Left ventricle myocardium superior (tissue), 1 donor: ENCODE measurements at regions not wholly inside any gene's neighbourhood (a gene's known extent, or its start where the extent isn't known, plus 50 kb on each side); places are given as distances from the start of the nearest gene placed in this dataset.

ENCODE experiments used
- ATAC-seq: fragments of 200-7000 bp; cut with Tn5 transposase; one replicate; pipeline ENCODE4 v1.9.1; 2020; ENCODE audit warnings: mild to moderate bottlenecking, moderate library complexity
- DNase-seq: peaks from one replicate; pipeline ENCODE4 v3.0.0-alpha.2; 2020
- intact Hi-C: fragments of 100-400 bp; cut with micrococcal nuclease; formaldehyde crosslinking; loops from one replicate; pipeline ENCODE4 v1.11.0; 2022
- donor health status: DM: no; HTN: yes; CAD: no; lungs with severe emphysema.

DNA sequence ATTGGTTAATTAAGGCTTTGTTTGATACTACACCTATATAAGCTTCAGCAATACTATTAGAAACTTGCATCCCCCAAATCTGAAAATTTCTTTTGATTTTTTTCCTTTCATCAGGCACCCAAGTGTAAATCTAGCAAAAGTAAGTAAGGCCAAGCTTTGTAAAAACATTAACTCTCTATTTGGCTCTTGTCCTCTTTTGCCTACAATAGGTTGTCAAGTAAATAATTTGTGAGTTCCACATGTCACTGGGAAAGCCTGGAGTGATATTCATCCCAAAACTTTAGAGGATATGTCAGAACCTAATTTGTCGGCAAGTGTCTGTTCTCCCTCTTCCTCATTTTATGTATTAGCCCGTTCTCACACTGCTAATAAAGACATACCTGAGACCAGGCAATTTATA is 492.4 kb downstream of the IPMK start:
- intact Hi-C loops = no loop called here
- ATAC-seq = no peak

DNA sequence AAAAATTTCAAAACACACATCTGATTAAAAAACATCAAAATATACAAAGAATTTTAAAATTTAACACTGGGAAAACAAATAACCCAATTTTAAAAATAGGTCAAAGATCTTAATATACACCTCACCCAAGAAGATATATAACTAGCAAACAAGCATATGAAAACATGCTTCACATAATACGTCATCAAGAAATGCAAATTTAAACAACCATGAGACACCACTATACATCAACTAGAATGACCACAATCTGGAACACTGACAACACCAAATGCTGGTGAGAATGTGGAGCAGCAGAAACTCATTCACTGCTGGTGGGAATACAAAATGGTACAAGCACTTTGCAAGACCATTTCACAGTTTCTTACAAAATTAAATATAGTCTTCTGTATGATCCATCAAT is 498.4 kb downstream of the IPMK start:
- intact Hi-C loops = no loop called here

More for the DNA sequence above, 492.4 kb downstream of the IPMK start:
- no peak for DNase-seq

GRCh38 chr10:57759777-57760176 is 507.9 kb downstream of the IPMK start:
- no peak for DNase-seq
- intact Hi-C loops = no loop called here
- no peak for ATAC-seq

More for the DNA sequence above, 498.4 kb downstream of the IPMK start:
- no peak for ATAC-seq
- no peak for DNase-seq

DNA sequence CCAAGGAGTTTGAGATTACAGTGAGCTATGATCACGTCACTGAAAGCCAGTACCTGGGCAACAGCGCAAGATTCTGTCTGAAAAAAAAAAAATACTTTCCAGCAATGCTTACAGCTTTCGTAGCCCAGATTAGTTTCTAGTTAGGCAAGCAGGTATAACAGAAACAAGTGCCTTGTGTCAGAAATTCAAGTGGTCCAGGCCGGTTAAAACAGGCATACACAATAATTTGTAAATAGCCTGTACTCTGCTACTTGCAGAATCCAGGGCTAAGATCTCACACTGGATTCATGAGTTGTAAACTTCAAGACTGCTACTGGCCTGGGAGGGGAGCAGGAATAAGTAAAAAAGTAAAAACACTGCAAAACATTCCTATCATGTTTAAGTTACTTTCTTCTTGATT is 512.9 kb downstream of the IPMK start:
- ATAC-seq (no peak), DNase-seq (no peak)
- intact Hi-C loops = no loop called here

- intact Hi-C loops = no loop called here
- ATAC-seq (no peak), DNase-seq (no peak)
Measured at GRCh38 chr10:57743711-57744110, 524.0 kb downstream of the IPMK start.

- ATAC-seq (no peak), DNase-seq (no peak)
- intact Hi-C loops = no loop called here
Measured at GRCh38 chr10:57741751-57742150, 525.9 kb downstream of the IPMK start.

- intact Hi-C loops = no loop called here
- no peak for ATAC-seq
Measured at GRCh38 chr10:57723305-57723704, 544.4 kb downstream of the IPMK start.

DNA sequence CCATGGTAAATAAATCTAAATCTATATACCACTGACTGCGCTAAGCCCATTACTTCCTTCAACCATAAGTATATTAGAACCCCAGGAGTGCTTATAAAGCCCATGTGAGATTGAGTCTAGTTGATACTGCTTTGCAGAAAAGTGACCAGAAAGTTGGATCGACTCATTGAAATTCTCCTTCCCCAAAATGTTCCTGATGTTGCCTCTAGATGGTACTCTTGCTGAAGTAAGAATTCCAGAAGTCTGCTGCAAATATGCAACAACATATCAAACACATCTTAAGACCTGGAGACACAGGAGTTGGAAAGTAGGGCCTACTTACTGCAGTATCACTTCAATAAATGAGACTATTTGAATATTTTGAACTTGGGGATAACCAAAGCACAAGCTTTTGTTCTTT is 550.8 kb downstream of the IPMK start:
- ATAC-seq (no peak), DNase-seq (no peak)
- intact Hi-C loops = no loop called here

More at GRCh38 chr10:57723305-57723704, 544.4 kb downstream of the IPMK start:
- no peak for DNase-seq

DNA sequence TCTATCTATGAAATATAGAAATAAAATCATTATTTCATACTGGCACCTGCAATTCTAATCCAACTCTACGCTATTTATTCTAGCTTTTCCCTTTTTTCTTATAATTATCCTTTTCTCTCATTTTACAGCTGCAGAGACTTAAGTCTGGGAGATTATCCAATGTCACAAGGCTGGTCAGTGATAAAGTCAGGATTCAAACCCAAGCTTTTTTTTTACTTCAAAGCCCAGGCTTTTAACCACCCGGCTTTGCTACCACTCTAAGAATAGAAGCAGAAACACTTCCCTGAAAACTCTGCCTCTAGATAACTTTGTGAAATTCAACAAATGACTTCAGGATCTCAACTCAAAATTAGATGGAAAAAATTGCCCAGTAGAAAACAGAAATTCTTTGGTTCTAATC is 552.5 kb downstream of the IPMK start:
- no peak for DNase-seq
- intact Hi-C loops = no loop called here
- ATAC-seq = peak; percentile 29

GRCh38 chr10:57707300-57707658 is 560.4 kb downstream of the IPMK start:
- no peak for DNase-seq
- intact Hi-C loops = no loop called here
- no peak for ATAC-seq

GRCh38 chr10:57706576-57707299 is 561.0 kb downstream of the IPMK start:
- no peak for ATAC-seq
- DNase-seq = no peak
- intact Hi-C loops = no loop called here

- intact Hi-C loops = no loop called here
Measured at GRCh38 chr10:57706016-57706415, 561.7 kb downstream of the IPMK start.

GRCh38 chr10:57699944-57700343 is 567.8 kb downstream of the IPMK start:
- ATAC-seq (no peak), DNase-seq (no peak)
- intact Hi-C loops = no loop called here

More at GRCh38 chr10:57706016-57706415, 561.7 kb downstream of the IPMK start:
- ATAC-seq = no peak
- DNase-seq = no peak

GRCh38 chr10:57696641-57697040 is 571.1 kb downstream of the IPMK start:
- intact Hi-C loops = no loop called here
- no peak for DNase-seq
- no peak for ATAC-seq

GRCh38 chr10:57694956-57695608 is 572.6 kb downstream of the IPMK start:
- no peak for ATAC-seq
- intact Hi-C loops = no loop called here
- DNase-seq = no peak

DNA sequence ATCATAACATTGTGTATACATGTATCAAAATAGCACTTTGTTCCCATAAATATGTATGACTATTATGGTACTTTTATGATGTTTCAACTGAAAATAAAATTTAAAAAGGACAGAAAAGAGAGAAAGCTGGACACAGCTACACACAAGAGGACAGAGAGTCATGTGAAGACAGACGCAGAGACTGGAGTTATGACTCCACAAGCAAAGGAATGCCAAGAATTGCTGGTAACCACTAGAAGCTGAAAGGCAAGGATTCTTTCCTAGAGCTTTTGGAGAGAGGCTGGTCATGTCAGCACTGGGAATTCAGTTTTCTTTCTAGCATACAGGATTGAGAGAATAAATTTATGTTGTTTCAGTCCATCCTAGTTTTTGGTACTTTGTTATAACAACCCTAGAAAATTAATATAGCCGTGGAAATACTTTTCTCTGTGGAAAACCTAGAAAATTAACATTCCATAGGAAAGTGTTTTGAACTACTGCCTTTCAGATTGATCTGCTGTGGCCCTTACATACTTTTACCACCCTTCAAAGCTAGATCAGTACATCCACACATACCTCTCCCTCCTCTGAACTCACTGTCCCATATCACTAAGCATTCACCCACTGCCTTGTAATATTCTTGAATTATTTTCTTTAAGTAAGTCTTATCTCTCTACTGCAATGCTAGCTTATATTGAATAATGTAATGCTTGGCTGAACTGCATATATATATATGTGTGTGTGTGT is 575.3 kb downstream of the IPMK start:
- intact Hi-C loops = no loop called here
- ATAC-seq = peak; percentile 61
- DNase-seq = no peak

GRCh38 chr10:57689596-57690297 is 577.9 kb downstream of the IPMK start:
- intact Hi-C loops = loop anchor here (2.0 kb wide), 1 partner anchor 47 kb away; no protein-coding TSS in a partner anchor
- DNase-seq (no peak), ATAC-seq (no peak)

DNA sequence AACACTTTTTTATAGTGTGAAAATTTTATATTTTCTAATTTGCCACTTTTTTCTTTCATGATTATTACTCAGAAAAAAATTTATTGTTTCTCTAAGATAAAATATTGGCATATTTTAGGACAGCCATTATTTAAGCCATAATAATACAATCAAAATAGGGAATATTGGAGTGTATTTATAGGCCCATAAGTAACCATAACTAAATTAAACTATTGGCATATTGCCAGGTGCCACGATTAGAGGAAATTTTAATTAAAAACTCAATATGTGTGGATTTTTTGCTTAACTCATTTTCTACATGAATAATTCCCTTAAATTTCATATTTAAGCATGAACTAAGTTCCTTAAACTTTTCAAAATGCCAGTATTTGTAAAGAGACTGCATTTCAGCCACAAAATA is 587.8 kb downstream of the IPMK start:
- no peak for ATAC-seq
- intact Hi-C loops = no loop called here
- DNase-seq = no peak

GRCh38 chr10:57675125-57675524 is 592.6 kb downstream of the IPMK start:
- no peak for DNase-seq
- no peak for ATAC-seq
- intact Hi-C loops = no loop called here

DNA sequence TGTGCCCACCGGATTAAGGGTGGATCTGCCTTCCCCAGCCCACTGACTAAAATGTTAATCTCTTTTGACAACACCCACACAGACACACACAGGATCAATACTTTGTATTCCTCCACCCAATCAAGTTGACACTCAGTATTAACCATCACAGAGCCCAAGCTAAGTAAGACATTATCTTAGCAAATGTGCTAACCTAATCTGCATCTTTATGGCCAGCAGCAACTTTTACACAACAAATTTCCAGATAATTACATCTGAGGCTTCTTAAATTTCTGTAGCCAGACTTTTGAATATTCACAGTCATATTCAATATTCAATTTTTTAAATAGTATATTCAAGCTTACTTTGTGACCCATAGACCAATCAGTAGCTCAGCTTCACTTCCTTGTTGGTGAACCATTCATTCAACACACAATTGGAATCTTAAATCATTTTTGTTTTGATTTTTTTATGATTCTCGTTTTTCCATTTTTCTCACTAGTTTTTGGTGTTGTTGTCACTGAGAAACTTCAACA is 594.2 kb downstream of the IPMK start:
- no peak for ATAC-seq
- no peak for DNase-seq
- intact Hi-C loops = no loop called here
